NAMALWA (cell line): ENCODE measurements at regions not wholly inside any gene's neighbourhood (a gene's known extent, or its start where the extent isn't known, plus 50 kb on each side); places are given as distances from the start of the nearest gene placed in this dataset.
A peak's percentile ranks its signal among the peaks of the same experiment; 100 is the strongest.

Source experiments
- DNase-seq: peaks from one replicate; pipeline ENCODE4 v3.0.0-alpha.2; 2015; ENCODE audit warnings: low spot score

- DNase-seq, result no peak
Observed at GRCh38 chr5:60185231-60186099, 291.9 kb upstream of the PDE4D start.

GRCh38 chr5:60184606-60185005 is 291.1 kb upstream of the PDE4D start:
- DNase-seq, result no peak

GRCh38 chr5:60183881-60184280 is 290.4 kb upstream of the PDE4D start:
- no peak for DNase-seq

GRCh38 chr5:60178101-60178500 is 284.6 kb upstream of the PDE4D start:
- DNase-seq, result no peak

- DNase-seq, result no peak
Observed at GRCh38 chr5:60177596-60177995, 284.1 kb upstream of the PDE4D start.

- no peak for DNase-seq
Observed at GRCh38 chr5:60173667-60174066, 280.1 kb upstream of the PDE4D start.

- no peak for DNase-seq
Observed at GRCh38 chr5:60163762-60164161, 270.2 kb upstream of the PDE4D start.

GRCh38 chr5:60162441-60162840 is 268.9 kb upstream of the PDE4D start:
- no peak for DNase-seq

- DNase-seq, result peak; percentile 44
Observed at GRCh38 chr5:60161340-60161934, 267.9 kb upstream of the PDE4D start.

GRCh38 chr5:60149081-60149480 is 255.6 kb upstream of the PDE4D start:
- DNase-seq, result no peak

GRCh38 chr5:60148366-60148765 is 254.8 kb upstream of the PDE4D start:
- DNase-seq, result no peak

- no peak for DNase-seq
Observed at GRCh38 chr5:60147791-60148190, 254.3 kb upstream of the PDE4D start.

GRCh38 chr5:60143942-60144549 is 250.5 kb upstream of the PDE4D start:
- DNase-seq, result no peak

GRCh38 chr5:60141119-60141518 is 247.6 kb upstream of the PDE4D start:
- DNase-seq, result no peak

- DNase-seq, result no peak
Observed at GRCh38 chr5:60136841-60137240, 243.3 kb upstream of the PDE4D start.

- DNase-seq, result no peak
Observed at GRCh38 chr5:60131504-60131903, 238.0 kb upstream of the PDE4D start.

GRCh38 chr5:60125636-60126035 is 232.1 kb upstream of the PDE4D start:
- no peak for DNase-seq

- no peak for DNase-seq
Observed at GRCh38 chr5:60102961-60103693, 209.6 kb upstream of the PDE4D start.

GRCh38 chr5:60101573-60101972 is 208.0 kb upstream of the PDE4D start:
- DNase-seq, result no peak

GRCh38 chr5:60092671-60093422 is 199.3 kb upstream of the PDE4D start:
- no peak for DNase-seq

- DNase-seq, result no peak
Observed at GRCh38 chr5:60086583-60086982, 193.1 kb upstream of the PDE4D start.

- no peak for DNase-seq
Observed at GRCh38 chr5:60084226-60084625, 190.7 kb upstream of the PDE4D start.
